Iris pigment epithelial cell (primary cell): ENCODE measurements at regions not wholly inside any gene's neighbourhood (a gene's known extent, or its start where the extent isn't known, plus 50 kb on each side); places are given as distances from the start of the nearest gene placed in this dataset.

Experiments used
- DNase-seq: peaks from one replicate; pipeline ENCODE4 v3.0.0-alpha.2; 2011; ENCODE audit warnings: low read depth

DNA sequence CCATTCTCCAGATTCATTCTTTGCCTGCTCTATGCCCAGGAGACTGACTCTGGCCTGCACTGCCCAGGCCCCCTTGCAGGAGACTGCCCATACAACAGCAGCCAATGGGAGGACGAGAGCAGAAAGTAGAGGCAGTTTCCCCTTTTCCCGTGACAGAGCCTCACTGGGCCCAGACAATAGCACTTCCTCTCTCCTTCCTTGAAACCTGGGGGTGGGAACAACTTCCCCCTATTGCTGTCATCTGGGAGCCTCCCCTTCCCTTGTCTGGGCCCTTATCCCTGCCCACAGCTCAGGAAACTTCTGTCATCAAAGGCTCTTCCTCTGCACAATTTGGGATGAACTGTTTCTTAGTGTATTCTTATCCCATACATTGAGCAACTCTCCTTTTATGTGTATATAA is 60.8 kb upstream of the KCNJ15 start:
- no peak for DNase-seq

DNA sequence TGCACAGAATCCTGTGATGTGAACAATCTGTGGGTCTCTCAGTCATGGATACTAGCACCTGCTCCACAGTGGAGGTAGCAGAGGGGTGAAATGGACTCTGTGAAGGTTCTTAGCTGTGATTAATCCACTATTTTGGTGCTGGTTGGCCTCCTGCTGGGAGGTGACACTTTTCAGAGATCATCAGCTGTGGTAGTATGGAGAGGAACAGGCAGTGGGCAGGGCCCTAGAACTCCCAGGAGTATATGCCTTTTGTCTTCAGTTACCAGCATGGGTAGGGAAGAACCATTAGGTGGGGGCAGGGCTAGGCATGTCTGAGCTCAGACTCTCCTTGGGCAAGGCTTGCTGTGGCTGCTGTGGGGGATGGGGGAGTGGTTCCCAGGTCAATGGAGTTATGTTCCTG is 54.0 kb upstream of the KCNJ15 start:
- DNase-seq = no peak

DNA sequence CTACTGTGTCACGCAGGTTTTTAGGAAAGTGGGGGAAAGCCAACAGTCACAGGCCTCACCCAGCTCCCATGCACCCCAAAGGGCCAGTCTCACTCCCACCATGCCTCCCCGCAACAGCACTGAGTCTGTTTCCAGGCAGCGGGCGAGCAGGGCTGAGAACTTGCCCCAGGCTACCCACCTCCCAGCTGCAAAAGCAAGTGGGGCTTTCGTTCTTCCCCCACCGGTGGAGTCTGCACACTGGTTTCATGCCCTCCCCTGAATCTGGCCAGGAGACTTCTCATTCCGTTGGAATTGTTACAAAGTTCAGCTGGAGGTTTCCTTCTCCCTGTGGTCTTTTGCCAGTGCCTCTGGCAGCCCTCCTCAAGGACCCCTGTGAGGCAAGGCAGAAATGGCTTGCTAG is 53.6 kb upstream of the KCNJ15 start:
- no peak for DNase-seq

DNA sequence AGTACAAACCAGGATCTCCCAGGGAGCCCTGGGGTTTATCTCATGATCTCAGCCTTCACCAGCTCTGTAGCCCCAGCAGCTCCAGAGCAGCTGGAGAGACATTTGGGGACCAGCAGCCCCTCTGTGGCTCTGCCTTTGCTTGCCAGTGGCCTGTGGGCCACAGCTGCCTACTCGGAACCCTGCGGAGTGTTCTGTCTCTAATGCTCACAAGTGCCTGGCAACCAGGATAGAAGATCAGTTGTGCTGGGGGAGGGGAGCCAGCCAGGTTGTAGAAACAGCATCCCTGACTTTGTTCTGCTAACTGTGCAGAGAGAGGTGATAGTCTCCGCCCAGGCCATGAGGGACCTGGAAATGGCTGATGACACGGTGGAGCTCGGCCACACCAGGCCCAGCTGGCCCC is 50.9 kb upstream of the KCNJ15 start:
- DNase-seq = no peak

DNA sequence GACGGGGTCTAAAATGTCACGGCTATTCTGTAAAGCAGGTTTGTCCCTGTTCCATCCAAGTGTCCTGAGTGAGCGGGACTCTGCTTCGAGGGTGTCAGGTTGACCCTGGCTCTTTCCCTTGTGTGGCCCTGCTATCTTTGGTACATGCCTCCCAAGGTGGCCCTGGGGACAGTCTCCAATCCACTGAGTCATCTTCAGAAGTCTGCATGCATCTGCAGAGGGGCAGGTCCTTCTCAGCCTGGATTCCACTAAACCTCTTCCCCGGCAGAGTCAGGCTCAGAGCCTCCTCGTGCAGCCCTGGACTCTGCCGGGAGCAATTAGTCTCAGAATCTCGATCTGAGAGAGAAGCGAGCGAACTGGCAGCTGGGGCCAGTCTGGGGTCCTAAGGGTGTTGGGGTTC is 50.1 kb upstream of the KCNJ15 start:
- DNase-seq = no peak
